ENCODE measurements at regions not wholly inside any gene's neighbourhood (a gene's known extent, or its start where the extent isn't known, plus 50 kb on each side); places are given as distances from the start of the nearest gene placed in this dataset.

DNA sequence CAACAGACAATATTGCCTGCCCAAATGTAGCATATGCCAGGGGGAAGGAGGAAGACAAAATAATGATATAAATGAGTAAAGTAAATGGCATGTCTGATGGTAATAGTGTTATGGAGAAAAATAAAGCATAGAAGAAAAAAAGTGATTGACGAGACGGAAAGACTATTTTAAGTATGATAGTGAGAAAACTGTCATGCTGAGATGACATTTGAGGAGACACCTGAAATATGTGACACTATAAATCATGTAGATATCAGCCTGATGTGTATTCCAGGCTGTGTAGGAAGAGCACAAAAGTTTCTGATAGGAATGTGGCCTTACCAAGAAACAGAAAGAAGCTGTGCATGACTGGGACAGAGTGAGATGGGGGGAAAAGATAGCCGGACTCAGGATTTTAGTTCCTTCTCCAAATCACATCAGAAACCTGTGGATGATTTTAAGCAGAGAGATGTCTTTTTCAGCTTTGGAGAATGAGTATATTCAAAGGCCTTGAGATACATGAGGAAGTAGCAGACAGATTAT lies 387.3 kb upstream of the SYT4 start:
- no peak overlapping the region for H2AFZ ChIP-seq (ENCODE audit: low read depth)
- H3K4me1 ChIP-seq (ENCODE audit: low read depth, poor library complexity, severe bottlenecking): no peaks in the 10 kb centered on the region
- no peaks in the 10 kb centered on the region for H3K27me3 ChIP-seq (ENCODE audit: insufficient read depth, low read depth)
- H4K20me1 ChIP-seq (ENCODE audit: insufficient read depth): no peaks in the 10 kb centered on the region
- no peak overlapping the region for H3K4me2 ChIP-seq
- H3K4me3 ChIP-seq (IDR thresholded peaks at IDR 0.05; ENCODE audit: insufficient read depth, low read depth, low read length): no peak overlapping the region
- H3K79me2 ChIP-seq (ENCODE audit: insufficient read depth, low read depth): no peaks in the 10 kb centered on the region
- TF ChIP-seq, protein P1, sequence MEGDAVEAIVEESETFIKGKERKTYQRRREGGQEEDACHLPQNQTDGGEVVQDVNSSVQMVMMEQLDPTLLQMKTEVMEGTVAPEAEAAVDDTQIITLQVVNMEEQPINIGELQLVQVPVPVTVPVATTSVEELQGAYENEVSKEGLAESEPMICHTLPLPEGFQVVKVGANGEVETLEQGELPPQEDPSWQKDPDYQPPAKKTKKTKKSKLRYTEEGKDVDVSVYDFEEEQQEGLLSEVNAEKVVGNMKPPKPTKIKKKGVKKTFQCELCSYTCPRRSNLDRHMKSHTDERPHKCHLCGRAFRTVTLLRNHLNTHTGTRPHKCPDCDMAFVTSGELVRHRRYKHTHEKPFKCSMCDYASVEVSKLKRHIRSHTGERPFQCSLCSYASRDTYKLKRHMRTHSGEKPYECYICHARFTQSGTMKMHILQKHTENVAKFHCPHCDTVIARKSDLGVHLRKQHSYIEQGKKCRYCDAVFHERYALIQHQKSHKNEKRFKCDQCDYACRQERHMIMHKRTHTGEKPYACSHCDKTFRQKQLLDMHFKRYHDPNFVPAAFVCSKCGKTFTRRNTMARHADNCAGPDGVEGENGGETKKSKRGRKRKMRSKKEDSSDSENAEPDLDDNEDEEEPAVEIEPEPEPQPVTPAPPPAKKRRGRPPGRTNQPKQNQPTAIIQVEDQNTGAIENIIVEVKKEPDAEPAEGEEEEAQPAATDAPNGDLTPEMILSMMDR (conservative IDR thresholded peaks at IDR 0.05; ENCODE audit: low read depth, low read length): no peak
- no peaks in the 10 kb centered on the region for H3K36me3 ChIP-seq (ENCODE audit: insufficient read depth)
- H3K9ac ChIP-seq: no peak overlapping the region
- H3K27ac ChIP-seq: no peak overlapping the region

DNA sequence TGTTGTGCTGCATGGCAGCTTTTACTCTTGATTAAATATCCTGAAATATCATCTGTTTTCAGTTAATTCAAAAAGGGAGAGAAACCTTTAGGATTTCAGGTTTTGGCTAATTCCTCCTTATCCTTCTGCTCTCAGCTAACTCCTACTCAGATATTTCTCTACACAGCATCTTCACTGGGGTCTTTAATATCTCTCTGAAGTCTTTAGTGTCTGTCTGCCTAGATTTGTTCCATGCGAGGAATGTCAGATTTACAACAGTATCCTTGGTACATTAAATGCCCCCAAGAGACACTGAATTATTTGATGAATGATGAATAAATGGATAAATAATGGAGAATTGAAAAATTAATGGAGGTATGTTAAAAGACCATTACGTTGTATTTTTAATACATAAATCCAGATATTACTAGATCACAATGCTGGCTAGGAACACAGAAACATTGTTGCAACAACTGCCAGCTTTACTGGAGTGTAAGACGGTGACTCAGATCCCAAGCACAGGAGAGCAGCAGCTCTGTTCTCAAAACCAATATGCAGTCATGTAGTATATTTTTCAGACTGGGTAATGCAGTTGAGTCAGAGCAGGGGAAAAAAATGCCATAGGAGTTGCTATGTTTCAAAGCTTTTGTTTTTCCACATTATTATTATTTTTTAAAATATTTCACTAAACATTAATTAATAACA lies 388.0 kb upstream of the SYT4 start:
- no peaks in the 10 kb centered on the region for H3K4me1 ChIP-seq (ENCODE audit: low read depth, poor library complexity, severe bottlenecking)
- H3K4me2 ChIP-seq: no peak overlapping the region
- H2AFZ ChIP-seq (ENCODE audit: low read depth): no peak overlapping the region
- no peak overlapping the region for H3K9ac ChIP-seq
- no peaks in the 10 kb centered on the region for H4K20me1 ChIP-seq (ENCODE audit: insufficient read depth)
- no peaks in the 10 kb centered on the region for H3K27me3 ChIP-seq (ENCODE audit: insufficient read depth, low read depth)
- H3K36me3 ChIP-seq (ENCODE audit: insufficient read depth): no peaks in the 10 kb centered on the region
- TF ChIP-seq, protein P1 (conservative IDR thresholded peaks at IDR 0.05; ENCODE audit: low read depth, low read length): no peak
- no peak overlapping the region for H3K27ac ChIP-seq
- H3K79me2 ChIP-seq (ENCODE audit: insufficient read depth, low read depth): no peaks in the 10 kb centered on the region
- H3K4me3 ChIP-seq (IDR thresholded peaks at IDR 0.05; ENCODE audit: insufficient read depth, low read depth, low read length): no peak overlapping the region

DNA sequence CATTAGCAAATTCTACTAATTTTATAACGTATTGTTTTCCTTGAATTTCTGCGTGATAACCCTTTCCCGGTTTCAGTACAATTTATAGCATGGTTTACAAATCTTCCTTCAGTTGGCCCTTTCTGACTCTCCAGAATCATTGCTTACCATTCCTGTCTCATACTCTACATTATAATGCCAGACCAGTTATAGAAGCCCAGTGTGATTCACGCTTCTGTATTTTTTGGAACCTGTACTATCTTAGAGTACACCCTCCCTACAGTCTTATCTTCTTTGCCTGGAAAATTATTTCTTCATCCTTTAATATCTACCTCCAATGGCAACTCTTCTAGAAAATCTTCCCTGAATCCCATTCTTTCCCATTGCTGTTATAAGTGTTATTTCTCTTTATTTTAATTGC lies 391.6 kb upstream of the SYT4 start:
- Histone ChIP-seq H3K9ac (no peak overlapping the region), H3K36me3 (ENCODE audit: insufficient read depth) (no peaks in the 10 kb centered on the region), H4K20me1 (ENCODE audit: insufficient read depth) (no peaks in the 10 kb centered on the region), H3K4me1 (ENCODE audit: low read depth, poor library complexity, severe bottlenecking) (no peaks in the 10 kb centered on the region), H3K79me2 (ENCODE audit: insufficient read depth, low read depth) (no peaks in the 10 kb centered on the region), H3K4me3 (IDR thresholded peaks at IDR 0.05; ENCODE audit: insufficient read depth, low read depth, low read length) (no peak overlapping the region), H3K27ac (no peak overlapping the region), H3K4me2 (no peak overlapping the region), H2AFZ (ENCODE audit: low read depth) (no peak overlapping the region), H3K27me3 (ENCODE audit: insufficient read depth, low read depth) (no peaks in the 10 kb centered on the region)
- TF ChIP-seq, protein P1 (conservative IDR thresholded peaks at IDR 0.05; ENCODE audit: low read depth, low read length): no peak

DNA sequence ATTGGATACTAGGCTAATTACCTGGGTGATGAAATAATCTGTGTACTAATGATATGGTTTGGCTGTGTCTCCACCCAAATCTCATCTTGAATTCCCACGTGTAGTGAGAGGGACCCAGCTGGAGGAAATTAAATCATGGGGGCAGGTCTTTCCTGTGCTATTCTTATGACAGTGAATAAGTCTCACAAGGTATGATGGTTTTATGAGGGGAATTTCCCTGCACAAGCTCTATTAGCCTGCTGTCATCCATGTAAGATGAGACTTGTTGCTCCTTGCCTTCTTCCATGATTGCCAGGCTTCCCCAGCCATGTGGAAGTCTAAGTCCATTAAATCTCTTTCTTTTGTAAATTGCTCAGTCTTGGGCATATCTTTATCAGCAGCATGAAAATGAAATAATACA lies 394.1 kb upstream of the SYT4 start:
- H3K4me3 ChIP-seq (IDR thresholded peaks at IDR 0.05; ENCODE audit: insufficient read depth, low read depth, low read length): no peak overlapping the region
- H2AFZ ChIP-seq (ENCODE audit: low read depth): no peak overlapping the region
- no peaks in the 10 kb centered on the region for H4K20me1 ChIP-seq (ENCODE audit: insufficient read depth)
- no peaks in the 10 kb centered on the region for H3K79me2 ChIP-seq (ENCODE audit: insufficient read depth, low read depth)
- no peak overlapping the region for H3K27ac ChIP-seq
- no peaks in the 10 kb centered on the region for H3K4me1 ChIP-seq (ENCODE audit: low read depth, poor library complexity, severe bottlenecking)
- no peaks in the 10 kb centered on the region for H3K36me3 ChIP-seq (ENCODE audit: insufficient read depth)
- TF ChIP-seq, protein P1 (conservative IDR thresholded peaks at IDR 0.05; ENCODE audit: low read depth, low read length): no peak
- H3K4me2 ChIP-seq: no peak overlapping the region
- no peak overlapping the region for H3K9ac ChIP-seq
- H3K27me3 ChIP-seq (ENCODE audit: insufficient read depth, low read depth): no peaks in the 10 kb centered on the region

Data from KMS-11 (cell line).